HG02588 (cell line): ENCODE measurements at regions not wholly inside any gene's neighbourhood (a gene's known extent, or its start where the extent isn't known, plus 50 kb on each side); places are given as distances from the start of the nearest gene placed in this dataset.
"Not testable (repeated sequence)": the region's sequence is repeated elsewhere in the genome, so short reads cannot be mapped to it uniquely, and the experiment has no call there.

Experiments used
- ATAC-seq: cut with Tn5 transposase; IDR thresholded peaks from one replicate; pipeline ENCODE4 v1.9.1; 2021; ENCODE audit warnings: mild to moderate bottlenecking, moderate library complexity; ENCODE audit not compliant: unreplicated experiment

DNA sequence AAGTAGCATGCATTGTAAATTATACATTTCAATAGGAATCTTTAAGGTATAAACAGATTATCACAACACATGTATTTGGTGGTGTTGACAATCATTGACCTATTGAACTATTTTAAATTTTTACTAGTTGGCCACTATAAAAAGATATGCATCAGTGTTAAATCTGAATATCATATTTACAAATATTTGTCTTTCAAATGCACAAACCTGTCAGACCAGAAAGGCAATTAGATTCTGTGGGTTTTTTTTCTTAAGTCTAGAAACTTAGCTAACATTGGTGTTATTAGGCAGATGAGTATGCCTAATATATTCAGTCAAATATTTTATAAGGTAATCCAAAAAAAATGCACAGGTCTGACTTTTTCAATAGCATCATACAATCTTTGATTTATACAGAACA, 241.4 kb upstream of the DGKB start:
- no peak for ATAC-seq

DNA sequence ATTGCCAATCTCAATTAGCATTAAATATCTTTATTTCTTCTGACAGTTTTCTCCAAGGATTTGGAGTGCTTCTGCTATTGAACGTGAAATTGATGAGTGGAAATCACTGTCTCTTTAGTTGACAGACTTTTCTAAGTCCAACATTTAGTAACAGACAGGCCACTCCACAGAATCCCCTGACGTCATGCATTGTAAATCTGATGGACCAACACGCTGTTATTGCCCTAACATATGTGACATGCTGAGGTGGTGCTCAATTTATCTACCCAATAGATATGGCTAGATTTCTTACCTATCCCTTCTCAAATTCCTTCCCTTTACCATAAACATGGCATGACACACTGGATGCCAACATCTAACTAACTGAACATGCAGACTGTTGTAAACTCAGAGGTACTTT, 240.6 kb upstream of the DGKB start:
- ATAC-seq = no peak

GRCh38 chr7:15140431-15140830, 237.9 kb upstream of the DGKB start:
- no peak for ATAC-seq

GRCh38 chr7:15131661-15132060, 229.1 kb upstream of the DGKB start:
- ATAC-seq = no peak

DNA sequence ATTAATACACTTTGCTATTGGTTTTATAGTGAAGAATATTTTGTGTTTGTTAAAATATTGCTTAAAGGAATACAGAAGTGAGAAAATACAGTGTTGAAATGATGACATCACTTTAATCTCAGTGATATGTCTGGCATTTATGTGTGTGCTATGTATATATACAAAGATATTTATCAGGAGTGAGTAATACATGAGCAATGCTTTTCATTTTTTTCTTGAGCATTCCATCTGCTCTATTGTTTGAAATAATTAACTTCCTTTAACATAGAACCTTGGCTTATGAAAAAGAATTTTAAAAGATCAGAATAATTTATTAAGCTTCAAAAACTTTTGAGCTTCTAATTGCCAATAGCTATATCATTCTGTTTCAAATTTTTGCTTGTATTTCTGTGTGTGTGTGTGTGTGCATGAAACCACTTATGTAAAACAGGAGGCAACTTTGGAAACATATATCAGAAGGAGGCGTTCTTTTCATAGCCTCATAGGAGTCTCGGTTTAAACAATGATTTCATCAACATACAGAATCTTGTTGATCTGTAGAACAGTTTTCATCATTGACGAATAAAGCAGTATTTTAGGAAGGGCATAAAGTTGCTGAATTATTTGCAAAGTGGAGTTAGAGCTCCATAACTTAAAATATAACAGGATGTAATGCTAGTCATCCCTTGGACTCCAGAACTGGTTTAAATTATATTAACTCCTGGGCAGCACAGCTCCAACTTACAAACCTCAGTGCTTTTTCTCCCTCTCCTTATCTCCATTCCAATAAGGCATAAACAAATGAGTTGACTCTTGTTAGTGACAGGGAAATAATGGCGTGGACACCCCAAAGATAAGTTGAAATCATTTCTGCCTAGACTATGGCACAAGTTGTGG, 228.4 kb upstream of the DGKB start:
- ATAC-seq = no peak

DNA sequence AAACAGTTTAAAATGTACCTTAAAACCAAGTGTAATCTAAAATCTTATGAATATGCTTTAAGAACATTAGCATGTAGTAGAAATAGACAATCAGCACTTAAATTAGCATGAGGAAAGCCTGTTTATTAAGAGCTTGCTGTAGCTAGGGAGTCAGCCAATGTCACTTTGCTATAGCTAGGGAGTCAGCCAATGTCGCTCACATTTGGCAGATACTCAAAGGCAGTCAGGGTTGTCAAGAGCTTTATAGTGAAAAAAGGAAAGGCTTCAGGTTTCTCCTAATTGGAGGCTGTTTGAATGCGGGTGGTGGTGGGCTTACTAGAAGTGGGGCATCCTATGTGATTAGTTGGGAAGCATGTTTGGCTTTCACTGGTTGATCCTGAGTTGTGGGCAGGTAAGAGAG, 226.2 kb upstream of the DGKB start:
- no peak for ATAC-seq

DNA sequence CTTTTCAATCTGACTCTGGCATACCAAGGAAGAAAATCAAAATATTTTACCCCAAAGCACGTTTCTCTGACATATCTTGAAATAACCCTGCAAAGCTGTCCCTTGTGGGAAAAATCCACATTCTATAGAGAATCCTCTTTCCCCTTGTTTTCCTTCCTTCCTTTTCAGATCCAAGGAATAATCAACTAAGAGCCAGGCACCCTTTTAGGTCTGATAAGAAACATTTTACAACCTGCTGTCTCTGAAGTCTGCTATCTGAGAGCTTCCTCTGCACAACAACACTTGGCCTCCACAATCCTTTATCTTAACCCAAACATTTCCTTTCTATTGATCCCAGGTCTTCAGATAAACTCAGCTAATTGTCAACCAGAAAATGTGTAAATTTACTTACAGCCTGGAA, 224.1 kb upstream of the DGKB start:
- ATAC-seq = not testable (repeated sequence)

GRCh38 chr7:15123901-15124300, 221.3 kb upstream of the DGKB start:
- no peak for ATAC-seq

DNA sequence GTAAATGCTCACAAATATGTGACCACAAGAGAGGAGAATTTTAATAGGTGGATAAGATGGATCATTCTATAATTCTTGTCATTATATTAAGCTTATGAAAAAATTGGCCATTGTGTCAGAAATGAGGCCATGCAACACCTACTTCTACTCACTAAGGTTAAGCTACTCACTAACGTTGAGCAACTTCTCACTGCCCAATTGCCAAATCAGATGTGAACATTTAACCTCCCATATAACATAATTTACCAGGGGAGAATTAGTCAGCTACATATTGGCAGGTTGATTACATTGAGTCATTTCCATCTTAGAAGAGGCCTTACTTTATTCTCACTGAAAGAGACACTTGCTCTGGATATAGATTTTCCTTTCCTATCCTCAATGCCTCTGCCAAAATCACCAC, 211.2 kb upstream of the DGKB start:
- no peak for ATAC-seq

DNA sequence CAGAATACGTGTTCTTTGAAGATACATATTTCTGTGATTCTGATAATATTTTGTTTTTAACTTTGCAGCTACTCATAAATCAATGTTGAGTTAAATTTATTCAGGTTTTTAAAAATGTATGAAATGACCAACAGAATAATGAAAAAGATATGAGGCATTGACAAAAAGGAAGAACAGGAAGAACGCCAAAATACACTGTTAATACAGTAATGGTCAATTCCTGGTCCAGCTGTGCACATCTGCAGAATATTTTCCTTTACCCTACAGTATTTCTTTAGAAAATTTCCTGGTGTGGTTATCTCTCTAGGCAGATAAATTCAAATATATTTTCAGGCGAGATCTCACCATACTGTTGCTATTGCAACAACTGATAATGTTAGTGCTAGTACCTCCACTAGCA, 203.2 kb upstream of the DGKB start:
- ATAC-seq = no peak

DNA sequence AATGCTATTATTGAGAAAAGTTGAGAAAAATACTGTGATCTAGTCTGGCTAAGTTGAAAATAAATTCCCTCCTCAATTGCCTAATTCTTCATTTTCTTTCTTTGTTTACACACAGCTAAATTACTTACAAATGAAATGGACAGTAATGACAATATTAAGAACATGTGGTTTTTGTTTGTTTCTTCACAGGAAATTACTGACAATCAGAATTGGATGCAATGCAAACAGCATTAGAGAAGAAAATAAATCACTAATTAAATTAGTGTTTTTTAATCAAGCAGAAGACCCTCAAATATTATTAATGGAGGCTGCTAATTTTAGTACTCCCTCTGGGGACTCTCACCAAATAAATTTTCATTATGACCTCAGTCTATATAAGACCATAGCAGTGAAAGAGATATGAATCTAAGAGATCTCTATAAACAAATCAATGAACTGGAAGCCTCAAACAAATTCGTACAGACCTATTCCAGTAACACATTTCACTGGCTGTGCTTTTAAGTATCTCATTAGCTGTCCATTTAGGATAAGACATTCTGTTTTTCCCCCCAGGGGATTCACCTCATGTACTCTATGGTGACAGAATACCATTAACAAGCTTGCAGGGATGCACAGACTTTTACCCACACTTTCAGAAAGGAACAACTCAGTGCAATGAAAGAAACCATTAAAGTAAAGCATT, 202.0 kb upstream of the DGKB start:
- ATAC-seq = no peak

GRCh38 chr7:15099074-15099473, 196.5 kb upstream of the DGKB start:
- ATAC-seq = no peak

DNA sequence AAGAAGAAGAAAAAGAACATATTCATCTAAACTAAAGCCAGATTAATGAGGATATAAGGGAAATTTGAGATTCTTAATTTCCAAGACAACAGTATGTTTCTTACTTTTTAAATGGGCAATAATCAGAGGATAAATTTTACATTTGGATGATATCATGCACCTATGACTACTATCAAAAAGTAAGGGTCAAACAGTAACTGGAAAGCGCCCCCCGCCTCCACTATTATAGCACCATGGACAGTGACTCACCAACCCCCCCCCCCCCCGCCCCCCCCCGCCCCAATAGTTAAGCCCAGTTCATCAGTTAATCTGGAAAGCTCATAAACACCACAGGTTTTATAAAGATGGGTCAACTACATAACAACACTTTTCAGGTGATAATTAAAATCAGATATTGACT, 194.3 kb upstream of the DGKB start:
- no peak for ATAC-seq

GRCh38 chr7:15094989-15095388, 192.4 kb upstream of the DGKB start:
- no peak for ATAC-seq

DNA sequence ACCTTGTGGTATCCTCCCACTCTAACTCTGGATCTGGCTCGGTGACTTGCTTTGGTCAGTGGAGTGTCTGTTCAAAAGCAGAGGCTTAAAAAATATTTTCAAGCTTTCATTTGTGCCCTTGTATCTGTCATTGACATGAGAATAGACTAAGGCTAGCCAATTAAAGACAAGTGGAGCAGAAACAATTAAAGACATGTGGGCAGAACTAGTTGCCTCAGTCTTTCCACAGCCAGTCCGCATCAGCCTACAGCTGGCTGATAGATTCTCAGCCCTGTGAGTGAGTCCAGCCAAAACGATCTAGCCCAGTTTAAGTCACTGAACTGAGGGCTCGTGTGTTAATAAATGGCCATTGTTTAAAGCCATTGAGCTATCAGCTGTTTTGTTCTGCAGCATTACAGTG, 185.2 kb upstream of the DGKB start:
- no peak for ATAC-seq

GRCh38 chr7:15086862-15087261, 184.3 kb upstream of the DGKB start:
- no peak for ATAC-seq

GRCh38 chr7:15086131-15086611, 183.6 kb upstream of the DGKB start:
- ATAC-seq = no peak

- no peak for ATAC-seq
Observed at GRCh38 chr7:15085366-15085765, 182.8 kb upstream of the DGKB start.

GRCh38 chr7:15084368-15084767, 181.8 kb upstream of the DGKB start:
- ATAC-seq = no peak

DNA sequence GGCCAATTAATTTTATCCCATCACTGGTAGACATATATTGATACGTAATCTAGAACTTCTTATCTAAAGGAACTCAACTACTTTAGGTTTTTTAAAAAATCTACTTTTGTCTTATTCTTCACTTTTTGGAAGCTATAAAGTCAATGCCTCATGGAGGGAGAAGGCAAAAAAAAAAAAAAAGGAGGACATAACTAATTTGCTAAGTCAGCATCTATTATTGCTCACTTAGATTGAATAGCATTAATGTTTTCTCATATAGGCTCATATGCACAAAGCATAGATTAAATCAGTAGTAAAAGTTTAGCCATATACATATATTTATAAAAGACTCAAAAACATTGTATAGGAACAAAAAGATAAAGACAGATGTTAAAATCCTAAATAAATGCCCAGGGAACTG, 179.3 kb upstream of the DGKB start:
- no peak for ATAC-seq

DNA sequence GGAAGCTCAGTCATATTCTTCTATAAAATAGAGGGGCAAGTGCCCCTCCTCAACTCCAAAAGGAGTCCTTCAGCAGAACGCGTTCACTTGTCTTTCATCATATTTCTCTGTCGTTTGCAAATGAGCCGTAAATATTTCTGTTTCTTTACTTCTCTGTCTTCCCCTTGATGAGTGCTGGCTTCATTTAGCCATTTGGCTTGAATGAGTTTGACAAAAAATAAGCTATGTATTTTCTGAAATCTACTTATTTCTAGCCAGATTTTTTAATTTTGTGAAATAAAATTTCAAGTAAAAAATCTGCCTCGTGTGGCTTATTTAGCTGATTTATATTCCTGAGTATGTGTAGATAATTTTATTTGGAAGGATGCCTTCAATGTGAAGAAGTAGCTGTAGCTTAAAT, 170.8 kb upstream of the DGKB start:
- ATAC-seq = no peak

DNA sequence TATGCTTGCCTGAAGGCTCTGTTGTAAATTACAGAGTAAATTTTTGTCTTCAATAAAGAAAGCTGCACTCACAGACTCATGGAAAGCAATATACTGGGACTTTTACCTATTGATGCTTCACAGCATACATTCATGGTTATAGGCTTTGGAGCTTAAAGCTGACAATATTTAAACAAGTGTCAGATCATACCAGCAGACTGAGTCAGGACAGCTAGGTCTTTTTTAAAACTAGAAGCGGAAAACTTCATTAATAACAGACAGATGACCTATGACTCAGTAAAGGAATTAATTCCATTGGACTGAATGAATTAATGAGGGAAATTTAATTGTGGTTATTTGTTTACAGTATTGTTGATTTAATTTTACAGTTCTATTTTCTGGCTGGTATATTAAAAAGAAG, 165.8 kb upstream of the DGKB start:
- no peak for ATAC-seq
